IMR-90 (cell line): ENCODE measurements at regions not wholly inside any gene's neighbourhood (a gene's known extent, or its start where the extent isn't known, plus 50 kb on each side); places are given as distances from the start of the nearest gene placed in this dataset.

Experiments used
- ATAC-seq: fragments of 200-7000 bp; cut with Tn5 transposase; 2 replicates; pipeline ENCODE4 v1.9.1; 2020; ENCODE audit warnings: low read depth, mild to moderate bottlenecking, moderate library complexity
- BruUV-seq: library from RNA; stranded (reverse); fragments of 400-500 nt; replicated peaks from 2 replicates; lab custom pipeline; 2021; lab: Mats Ljungman, UMichigan
- CTCF ChIA-PET: fragments of 300-600 bp; formaldehyde crosslinking; extraction: SDS; loops from one replicate; lab custom pipeline; 2021; ENCODE audit warnings: antibody characterized with exemption; lab: Yijun Ruan, JAX
- POLR2A ChIA-PET: fragments of 300-600 bp; sonication (Branson Sonifier 250); formaldehyde crosslinking; loops from one replicate; lab custom pipeline; 2022; ENCODE audit warnings: antibody characterized with exemption; ENCODE audit not compliant: unreplicated experiment; lab: Charles Lee
- DNase-seq: peaks from one replicate; pipeline ENCODE4 v3.0.0; 2013
- H2AFZ ChIP-seq: replicated peaks from 2 replicates; pipeline ENCODE3; 2013; ENCODE audit warnings: low read length, mild to moderate bottlenecking; ENCODE audit not compliant: poor library complexity
- H2AK5ac ChIP-seq: 2 replicates; pipeline ENCODE4 v1.6.1; 2013; ENCODE audit warnings: low read depth, low read length, inconsistent platforms
- H2AK9ac ChIP-seq: replicated peaks from 2 replicates; pipeline ENCODE3; 2013; ENCODE audit warnings: mild to moderate bottlenecking, low read depth, low read length, moderate library complexity; ENCODE audit not compliant: poor library complexity
- H2BK120ac ChIP-seq: 2 replicates; pipeline ENCODE4 v1.6.1; 2013; ENCODE audit warnings: low read depth, low read length, inconsistent platforms
- H2BK15ac ChIP-seq: 3 replicates; pipeline ENCODE4 v1.6.1; 2013; ENCODE audit warnings: low read depth, low read length, inconsistent platforms
- H2BK20ac ChIP-seq: 2 replicates; pipeline ENCODE4 v1.6.1; 2013; ENCODE audit warnings: low read depth, mild to moderate bottlenecking, inconsistent platforms, low read length, moderate library complexity
- H2BK5ac ChIP-seq: 2 replicates; pipeline ENCODE4 v1.6.1; 2013; ENCODE audit warnings: mild to moderate bottlenecking, low read depth, low read length, inconsistent platforms; ENCODE audit not compliant: poor library complexity, severe bottlenecking
- H3K14ac ChIP-seq: replicated peaks from 2 replicates; pipeline ENCODE4 v1.6.1; 2013; ENCODE audit warnings: low read depth, low read length, inconsistent platforms
- H3K18ac ChIP-seq: 2 replicates; pipeline ENCODE4 v1.6.1; 2013; ENCODE audit warnings: low read depth, low read length, control low read depth
- H3K23ac ChIP-seq: 2 replicates; pipeline ENCODE4 v1.6.1; 2013; ENCODE audit warnings: low read depth, low read length, inconsistent platforms
- H3K27ac ChIP-seq: 2 replicates; pipeline ENCODE4 v1.5.1; 2013; ENCODE audit warnings: mild to moderate bottlenecking, control low read depth, low read length; ENCODE audit not compliant: insufficient read depth
- H3K27me3 ChIP-seq: 2 replicates; pipeline ENCODE4 v1.6.1; 2013; ENCODE audit warnings: low read length; ENCODE audit not compliant: control insufficient read depth, insufficient read depth
- H3K36me3 ChIP-seq: 2 replicates; pipeline ENCODE4 v1.6.1; 2013; ENCODE audit warnings: low read length, mixed read lengths; ENCODE audit not compliant: control insufficient read depth, insufficient read depth
- H3K4ac ChIP-seq: 2 replicates; pipeline ENCODE4 v1.6.1; 2013; ENCODE audit warnings: low read depth, low read length, inconsistent platforms
- H3K4me1 ChIP-seq: 2 replicates; pipeline ENCODE4 v1.6.1; 2013; ENCODE audit warnings: low read length, mixed read lengths; ENCODE audit not compliant: control insufficient read depth, insufficient read depth
- H3K4me2 ChIP-seq: 2 replicates; pipeline ENCODE4 v1.6.1; 2013; ENCODE audit warnings: low read depth, mild to moderate bottlenecking, control low read depth, low read length, moderate library complexity
- H3K4me3 ChIP-seq: 2 replicates; pipeline ENCODE4 v1.5.1; 2013; ENCODE audit warnings: low read depth, mild to moderate bottlenecking, control low read depth, low read length, moderate library complexity; ENCODE audit not compliant: insufficient read depth
- H3K56ac ChIP-seq: 2 replicates; pipeline ENCODE4 v1.6.1; 2013; ENCODE audit warnings: low read length, inconsistent platforms; ENCODE audit not compliant: insufficient read depth; ENCODE audit errors: extremely low read depth
- H3K79me1 ChIP-seq, 2 experiments: 2 replicates each; pipeline ENCODE4 v1.6.1; 2013; ENCODE audit warnings: low read length in 2 of 2, inconsistent platforms in 1 of 2, low read depth in 1 of 2
- H3K9ac ChIP-seq: 2 replicates; pipeline ENCODE4 v1.6.1; 2013; ENCODE audit warnings: low read depth, low read length, control low read depth
- H3K9me1 ChIP-seq: 2 replicates; pipeline ENCODE4 v1.6.1; 2013; ENCODE audit warnings: low read length, inconsistent platforms; ENCODE audit not compliant: insufficient read depth
- H3K9me3 ChIP-seq: 2 replicates; pipeline ENCODE4 v1.6.1; 2013; ENCODE audit warnings: low read length; ENCODE audit not compliant: control insufficient read depth, insufficient read depth
- H4K20me1 ChIP-seq: 2 replicates; pipeline ENCODE4 v1.6.1; 2013; ENCODE audit warnings: low read length, inconsistent platforms; ENCODE audit not compliant: insufficient read depth
- H4K5ac ChIP-seq: 2 replicates; pipeline ENCODE4 v1.6.1; 2013; ENCODE audit warnings: mild to moderate bottlenecking, low read depth, low read length, control low read depth
- H4K8ac ChIP-seq, 2 experiments: 2 replicates each; pipeline ENCODE4 v1.6.1; 2013; ENCODE audit warnings: low read depth in 2 of 2, low read length in 2 of 2, control low read depth in 1 of 2, inconsistent platforms in 1 of 2
- H4K91ac ChIP-seq: 2 replicates; pipeline ENCODE4 v1.6.1; 2013; ENCODE audit warnings: low read depth, low read length, inconsistent platforms; ENCODE audit not compliant: insufficient read depth
- CEBPB ChIP-seq: IDR thresholded peaks from 2 replicates; pipeline ENCODE4 v1.6.1; 2012; ENCODE audit warnings: low read depth, low read length, improper control_type of control experiment
- RFX5 ChIP-seq: IDR thresholded peaks from 2 replicates; pipeline ENCODE4 v1.8.0; 2012; ENCODE audit warnings: low read depth, mild to moderate bottlenecking, low read length, moderate library complexity
- WGBS, 2 experiments: methylation state at CpG; one replicate each; pipeline versions ENCODE4 v1.1.5 to v1.1.7; 2013; ENCODE audit warnings: missing lambda C conversion rate in 2 of 2; ENCODE audit not compliant: insufficient read length in 1 of 2; ENCODE audit errors: extremely low coverage in 2 of 2; 5-methylcytosine and 5-hydroxymethylcytosine counted together
- dilution Hi-C: fragments of 300-500 bp; cut with HindIII; formaldehyde crosslinking; loops from one replicate; pipeline ENCODE4 v1.14.3; 2018; ENCODE audit warnings: low sequenced_read_pairs; ENCODE audit not compliant: unreplicated experiment
- in situ Hi-C: fragments of 300-500 bp; cut with MboI; formaldehyde crosslinking; loops from 3 replicates; pipeline ENCODE4 v1.14.3; 2019; ENCODE audit warnings: low sequenced_read_pairs, inconsistent platforms, mixed read lengths
- intact Hi-C: fragments of 100-400 bp; cut with micrococcal nuclease; formaldehyde crosslinking; loops from 2 replicates; pipeline ENCODE4 v1.10.0; 2022

GRCh38 chr5:68673106-68673822 lies 420.6 kb upstream of the SLC30A5 start:
- H3K9ac ChIP-seq = no peak overlapping the region
- no peak overlapping the region for H2AFZ ChIP-seq
- no peak overlapping the region for H3K56ac ChIP-seq
- no peak overlapping the region for H3K14ac ChIP-seq
- BruUV-seq = no TSS peak
- H3K4me1 ChIP-seq = no peaks in the 10 kb centered on the region
- 29% methylated on average over 4 of the region's 8 CpGs; no CpG with 5 or more reads in 1 of the 2 experiments for WGBS, 2 experiments
- no peak overlapping the region for H2AK9ac ChIP-seq
- H3K9me1 ChIP-seq = no peaks in the 10 kb centered on the region
- peaks cover 4% of the 10 kb centered on the region for H3K27me3 ChIP-seq
- no peaks in the 10 kb centered on the region for H3K79me1 ChIP-seq
- CTCF ChIA-PET = no interaction called here
- H3K9me3 ChIP-seq = no peaks in the 10 kb centered on the region
- H3K18ac ChIP-seq = no peak overlapping the region
- no peaks in the 10 kb centered on the region for H4K20me1 ChIP-seq
- no peak overlapping the region for H3K4me3 ChIP-seq
- no peak overlapping the region for H3K23ac ChIP-seq
- no peak overlapping the region for H2AK5ac ChIP-seq
- POLR2A ChIA-PET = no interaction called here
- no peaks in the 10 kb centered on the region for H3K36me3 ChIP-seq
- no peak for ATAC-seq
- H3K27ac ChIP-seq = no peak overlapping the region
- H2BK120ac ChIP-seq = no peak overlapping the region
- DNase-seq = no peak
- H4K8ac ChIP-seq = no peak overlapping the region
- dilution Hi-C loops (no loop called here), in situ Hi-C loops (no loop called here), intact Hi-C loops (no loop called here)
- H2BK20ac ChIP-seq = no peak overlapping the region
- H4K5ac ChIP-seq = no peak overlapping the region
- no peak overlapping the region for H3K4me2 ChIP-seq
- H2BK5ac ChIP-seq = no peak overlapping the region
- no peak overlapping the region for H3K4ac ChIP-seq
- no peak overlapping the region for H2BK15ac ChIP-seq
- TF ChIP-seq CEBPB (peak; percentile 37; the same call in 1 of the 2 replicates), RFX5 (no peak)
- H4K91ac ChIP-seq = no peak overlapping the region
